ENCODE measurements at regions not wholly inside any gene's neighbourhood (a gene's known extent, or its start where the extent isn't known, plus 50 kb on each side); places are given as distances from the start of the nearest gene placed in this dataset.

- TF ChIP-seq POLR2AphosphoS5 (IDR thresholded peaks at IDR 0.05) (no peak), POLR2A (IDR thresholded peaks at IDR 0.05) (no peak)
- TF ChIP-seq, protein P1, sequence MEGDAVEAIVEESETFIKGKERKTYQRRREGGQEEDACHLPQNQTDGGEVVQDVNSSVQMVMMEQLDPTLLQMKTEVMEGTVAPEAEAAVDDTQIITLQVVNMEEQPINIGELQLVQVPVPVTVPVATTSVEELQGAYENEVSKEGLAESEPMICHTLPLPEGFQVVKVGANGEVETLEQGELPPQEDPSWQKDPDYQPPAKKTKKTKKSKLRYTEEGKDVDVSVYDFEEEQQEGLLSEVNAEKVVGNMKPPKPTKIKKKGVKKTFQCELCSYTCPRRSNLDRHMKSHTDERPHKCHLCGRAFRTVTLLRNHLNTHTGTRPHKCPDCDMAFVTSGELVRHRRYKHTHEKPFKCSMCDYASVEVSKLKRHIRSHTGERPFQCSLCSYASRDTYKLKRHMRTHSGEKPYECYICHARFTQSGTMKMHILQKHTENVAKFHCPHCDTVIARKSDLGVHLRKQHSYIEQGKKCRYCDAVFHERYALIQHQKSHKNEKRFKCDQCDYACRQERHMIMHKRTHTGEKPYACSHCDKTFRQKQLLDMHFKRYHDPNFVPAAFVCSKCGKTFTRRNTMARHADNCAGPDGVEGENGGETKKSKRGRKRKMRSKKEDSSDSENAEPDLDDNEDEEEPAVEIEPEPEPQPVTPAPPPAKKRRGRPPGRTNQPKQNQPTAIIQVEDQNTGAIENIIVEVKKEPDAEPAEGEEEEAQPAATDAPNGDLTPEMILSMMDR (IDR thresholded peaks at IDR 0.05 in 8 of 11, conservative IDR thresholded peaks at IDR 0.05 in 3 of 11), result no peak
These were observed 1495.9 kb downstream of the BRD1 start for GRCh38 chr22:48331691-48332220.

Data from spleen (tissue), 7 donors.